SH-SY5Y (cell line): ENCODE measurements at regions not wholly inside any gene's neighbourhood (a gene's known extent, or its start where the extent isn't known, plus 50 kb on each side); places are given as distances from the start of the nearest gene placed in this dataset.

Experiments
- GATA2 ChIP-seq: IDR thresholded peaks from 2 replicates; pipeline ENCODE4 v1.6.1; 2011; ENCODE audit warnings: mild to moderate bottlenecking, low read depth, low read length
- GATA3 ChIP-seq: IDR thresholded peaks from 2 replicates; pipeline ENCODE4 v1.6.1; 2011; ENCODE audit warnings: low read depth, mild to moderate bottlenecking, low read length, moderate library complexity

GRCh38 chr18:38496222-38496793 is 930.7 kb upstream of the CELF4 start:
- TF ChIP-seq GATA2: no peak
- no peak for TF ChIP-seq GATA3
